NB4 (cell line): ENCODE measurements at regions not wholly inside any gene's neighbourhood (a gene's known extent, or its start where the extent isn't known, plus 50 kb on each side); places are given as distances from the start of the nearest gene placed in this dataset.

Source experiments
- CTCF ChIP-seq: IDR thresholded peaks from one replicate; pipeline ENCODE4 v1.5.1; 2012; ENCODE audit warnings: low read depth, low read length
- POLR2A ChIP-seq: IDR thresholded peaks from 2 replicates; pipeline ENCODE4 v1.6.1; 2011; ENCODE audit warnings: mild to moderate bottlenecking; ENCODE audit not compliant: insufficient read length; ENCODE audit errors: extremely low read depth

GRCh38 chr10:44467090-44467489 is 82.2 kb upstream of the CXCL12 start:
- TF ChIP-seq POLR2A (no peak), CTCF (no peak)
